BJ (cell line): ENCODE measurements at regions not wholly inside any gene's neighbourhood (a gene's known extent, or its start where the extent isn't known, plus 50 kb on each side); places are given as distances from the start of the nearest gene placed in this dataset.

Experiments used
- CTCF ChIA-PET: fragments of 350-600 bp; formaldehyde crosslinking; extraction: SDS; loops from one replicate; lab custom pipeline; 2021; ENCODE audit warnings: antibody characterized with exemption, inconsistent platforms; lab: Yijun Ruan, JAX
- POLR2A ChIA-PET: fragments of 300-600 bp; sonication (Branson Sonifier 250); formaldehyde crosslinking; extraction: SDS; loops from one replicate; lab custom pipeline; 2021; ENCODE audit warnings: antibody characterized with exemption; lab: Charles Lee
- DNase-seq: peaks from one replicate; pipeline ENCODE4 v3.0.0-alpha.2; 2011; ENCODE audit warnings: low read depth
- H3K27me3 ChIP-seq: 2 replicates; pipeline ENCODE4 v1.6.0; 2011; ENCODE audit warnings: low read length; ENCODE audit not compliant: control insufficient read depth, insufficient read depth
- H3K36me3 ChIP-seq: 2 replicates; pipeline ENCODE4 v1.5.1; 2011; ENCODE audit warnings: low read length; ENCODE audit not compliant: control insufficient read depth, insufficient read depth
- H3K4me3 ChIP-seq: 2 replicates; pipeline ENCODE4 v1.5.1; 2011; ENCODE audit warnings: low read depth, mild to moderate bottlenecking, control low read depth, low read length
- CTCF ChIP-seq: IDR thresholded peaks from 2 replicates; pipeline ENCODE4 v1.5.1; 2011; ENCODE audit warnings: low read depth, mild to moderate bottlenecking, control low read depth, inconsistent platforms, low read length, moderate library complexity; ENCODE audit not compliant: insufficient read depth

- Histone ChIP-seq H3K27me3 (0 out of 2 replicates have a peak, but pooled peaks cover 1% of the 10 kb centered on the region), H3K4me3 (no peak overlapping the region), H3K36me3 (no peaks in the 10 kb centered on the region)
- CTCF ChIA-PET, result interaction anchor here (1.0 kb wide), 1 partner anchor 9 kb away, joined by 4 read pairs; no protein-coding TSS in a partner anchor
- POLR2A ChIA-PET, result no interaction called here
- TF ChIP-seq CTCF, result no peak
- DNase-seq, result no peak
These were observed 86.0 kb downstream of the CCDC185 start for GRCh38 chr1:223479261-223479660.

GRCh38 chr1:223479718-223480425 is 86.7 kb downstream of the CCDC185 start:
- Histone ChIP-seq H3K36me3 (no peaks in the 10 kb centered on the region), H3K4me3 (no peak overlapping the region), H3K27me3 (0 out of 2 replicates have a peak, but pooled peaks cover 4% of the 10 kb centered on the region)
- POLR2A ChIA-PET, result no interaction called here
- no peak for DNase-seq
- CTCF ChIA-PET, result interaction anchor here (1.0 kb wide), 1 partner anchor 8 kb away, joined by 4 read pairs; no protein-coding TSS in a partner anchor
- TF ChIP-seq CTCF, result no peak

- H3K36me3 ChIP-seq, result no peaks in the 10 kb centered on the region
- 0 out of 2 replicates have a peak, but pooled peaks cover 4% of the 10 kb centered on the region for H3K27me3 ChIP-seq
- no peak for DNase-seq
- CTCF ChIA-PET, result no interaction called here
- POLR2A ChIA-PET, result no interaction called here
- TF ChIP-seq CTCF, result no peak
- no peak overlapping the region for H3K4me3 ChIP-seq
These were observed 88.9 kb downstream of the CCDC185 start for GRCh38 chr1:223482132-223482531.

- ChIA-PET POLR2A (no interaction called here), CTCF (no interaction called here)
- DNase-seq, result no peak
- H3K27me3 ChIP-seq, result 0 out of 2 replicates have a peak, but pooled peaks cover 5% of the 10 kb centered on the region
- TF ChIP-seq CTCF, result no peak
- H3K4me3 ChIP-seq, result no peak overlapping the region
- H3K36me3 ChIP-seq, result no peaks in the 10 kb centered on the region
These were observed 89.6 kb downstream of the CCDC185 start for GRCh38 chr1:223482766-223483165.

- no peak for DNase-seq
- Histone ChIP-seq H3K4me3 (no peak overlapping the region), H3K36me3 (no peaks in the 10 kb centered on the region), H3K27me3 (0 out of 2 replicates have a peak, but pooled peaks cover 6% of the 10 kb centered on the region)
- ChIA-PET CTCF (interaction anchor here (0.7 kb wide), 1 partner anchor 11 kb away, joined by 3 read pairs; no protein-coding TSS in a partner anchor), POLR2A (no interaction called here)
- no peak for TF ChIP-seq CTCF
These were observed 90.3 kb downstream of the CCDC185 start for GRCh38 chr1:223483511-223483910.
